H1 (cell line): ENCODE measurements at regions not wholly inside any gene's neighbourhood (a gene's known extent, or its start where the extent isn't known, plus 50 kb on each side); places are given as distances from the start of the nearest gene placed in this dataset.

Experiments used
- CHD1 ChIP-seq: IDR thresholded peaks from 2 replicates; pipeline ENCODE4 v1.6.1; 2012; ENCODE audit warnings: low read depth, low read length, improper control_type of control experiment
- PHF8 ChIP-seq: fragments of 200-600 bp; sonication (generic); conservative IDR thresholded peaks from 2 replicates; pipeline ENCODE4 v1.7.1; 2012; ENCODE audit warnings: low read depth, mild to moderate bottlenecking, inconsistent platforms, low read length, moderate library complexity
- SIX5 ChIP-seq: IDR thresholded peaks from 2 replicates; pipeline ENCODE4 v1.6.1; 2011; ENCODE audit warnings: mild to moderate bottlenecking, low read depth, low read length
- SP2 ChIP-seq: IDR thresholded peaks from 2 replicates; pipeline ENCODE4 v1.6.1; 2012; ENCODE audit warnings: mild to moderate bottlenecking, low read length, inconsistent platforms

DNA sequence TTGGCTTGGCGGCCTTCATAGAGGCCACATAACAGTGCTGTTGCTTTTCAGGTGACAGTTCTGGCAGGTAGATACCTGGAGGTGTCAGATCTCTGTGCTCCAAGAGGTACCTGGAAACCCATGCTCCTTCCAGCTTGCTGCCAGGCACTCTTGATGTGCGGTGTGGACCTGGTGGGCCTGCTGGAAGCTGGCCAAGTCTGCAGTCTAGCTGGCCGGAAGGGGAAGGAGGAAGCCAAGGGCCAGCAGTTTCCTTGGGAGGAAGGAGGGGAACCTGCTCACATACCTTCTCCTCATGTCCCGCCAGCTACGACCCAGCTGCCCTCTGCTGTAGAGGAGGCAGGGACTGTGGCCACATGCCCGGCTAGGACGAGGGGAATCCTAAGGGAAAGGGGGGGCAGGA lies 166.4 kb upstream of the AJAP1 start (continued):
- TF ChIP-seq SIX5 (no peak), CHD1 (no peak), SP2 (no peak), PHF8 (no peak)
